SK-N-MC (cell line): ENCODE measurements at regions not wholly inside any gene's neighbourhood (a gene's known extent, or its start where the extent isn't known, plus 50 kb on each side); places are given as distances from the start of the nearest gene placed in this dataset.

Experiments used
- DNase-seq: peaks from one replicate; pipeline ENCODE4 v3.0.0-alpha.2; 2011; ENCODE audit warnings: low read depth, low spot score
- H3K27ac ChIP-seq: fragments of 200-600 bp; sonication (generic); 2 replicates; pipeline ENCODE4 v1.5.1; 2016; ENCODE audit warnings: mixed run types
- H3K36me3 ChIP-seq: fragments of 200-600 bp; sonication (generic); 2 replicates; pipeline ENCODE4 v1.6.1; 2017; ENCODE audit warnings: antibody characterized with exemption, low read length, mixed read lengths; ENCODE audit not compliant: insufficient read depth
- H3K4me3 ChIP-seq: fragments of 200-600 bp; sonication (generic); 2 replicates; pipeline ENCODE4 v1.5.1; 2016
- H3K9ac ChIP-seq: fragments of 200-600 bp; sonication (generic); 2 replicates; pipeline ENCODE4 v1.8.0; 2017; ENCODE audit warnings: mixed run types, mixed read lengths; ENCODE audit not compliant: insufficient read length
- H3K9me3 ChIP-seq: fragments of 200-600 bp; sonication (generic); 2 replicates; pipeline ENCODE4 v1.6.1; 2017; ENCODE audit warnings: low read depth, mild to moderate bottlenecking, antibody characterized with exemption, low read length, moderate library complexity, mixed read lengths
- EZH2 ChIP-seq: fragments of 200-600 bp; sonication (generic); IDR thresholded peaks from one replicate; pipeline ENCODE4 v1.6.1; 2017; ENCODE audit warnings: antibody characterized with exemption
- FOXP2 ChIP-seq: optimal IDR thresholded peaks from 2 replicates; pipeline ENCODE3; 2011; ENCODE audit warnings: mild to moderate bottlenecking, moderate library complexity; ENCODE audit not compliant: insufficient read depth; ENCODE audit errors: extremely low read length, control extremely low read depth
- POLR2AphosphoS5 ChIP-seq: IDR thresholded peaks from 2 replicates; pipeline ENCODE4 v1.6.1; 2012; ENCODE audit warnings: mild to moderate bottlenecking, low read depth, low read length, borderline replicate concordance

DNA sequence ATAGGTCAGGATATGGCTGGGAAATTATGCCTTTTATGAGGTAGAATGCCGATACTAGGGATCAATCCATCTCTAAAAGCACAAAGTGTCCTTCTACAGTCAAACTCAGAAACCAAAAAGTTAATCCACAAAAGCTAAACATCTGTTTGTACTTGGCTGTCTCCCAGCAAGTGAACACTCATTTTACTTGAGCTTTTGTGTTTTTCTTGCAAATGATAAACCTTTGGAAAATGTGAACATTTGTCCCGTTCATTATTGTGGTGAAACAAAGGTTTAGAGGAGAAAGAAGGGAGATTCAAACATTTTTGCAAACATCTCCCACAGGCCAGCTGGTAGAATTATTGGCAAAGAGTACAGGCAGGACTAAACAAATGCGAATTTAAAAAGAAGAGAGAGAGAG lies 300.6 kb upstream of the SPANXN1 start:
- DNase-seq: no peak
- Histone ChIP-seq H3K4me3 (no peak overlapping the region), H3K27ac (no peak overlapping the region), H3K9me3 (no peaks in the 10 kb centered on the region), H3K36me3 (no peaks in the 10 kb centered on the region), H3K9ac (no peak overlapping the region)
- TF ChIP-seq EZH2 (no peak), POLR2AphosphoS5 (no peak), FOXP2 (no peak)
